Keratinocyte (primary cell): ENCODE measurements at regions not wholly inside any gene's neighbourhood (a gene's known extent, or its start where the extent isn't known, plus 50 kb on each side); places are given as distances from the start of the nearest gene placed in this dataset.

ENCODE experiments used
- DNase-seq: peaks from one replicate; pipeline ENCODE4 v3.0.0-alpha.2; 2011; ENCODE audit warnings: low read depth, missing footprints, low spot score
- FAIRE-seq: peaks from 2 replicates; lab custom pipeline; 2011; peaks lifted over from hg19 to GRCh38; lab: Jason Lieb, UNC
- H2AFZ ChIP-seq: 2 replicates; pipeline ENCODE4 v1.6.0; 2012; ENCODE audit warnings: low read length, control low read depth, inconsistent platforms; ENCODE audit not compliant: control insufficient read depth
- H3K27ac ChIP-seq: 2 replicates; pipeline ENCODE4 v1.5.1; 2011; ENCODE audit warnings: low read length; ENCODE audit not compliant: control insufficient read depth, insufficient read depth
- H3K27me3 ChIP-seq: 3 replicates; pipeline ENCODE4 v1.6.0; 2011; ENCODE audit warnings: low read length; ENCODE audit not compliant: control insufficient read depth, insufficient read depth; ENCODE audit errors: extremely low read depth
- H3K36me3 ChIP-seq, 2 experiments: 2 replicates in 1 of 2; 3 replicates in 1 of 2; pipeline ENCODE4 v1.5.1; 2011; ENCODE audit warnings: low read length in 2 of 2, mild to moderate bottlenecking in 1 of 2; ENCODE audit not compliant: control insufficient read depth in 2 of 2, insufficient read depth in 2 of 2; ENCODE audit errors: extremely low read depth in 1 of 2
- H3K4me1 ChIP-seq: 3 replicates; pipeline ENCODE4 v1.5.1; 2011; ENCODE audit warnings: low read length; ENCODE audit not compliant: control insufficient read depth, insufficient read depth; ENCODE audit errors: extremely low read depth
- H3K4me2 ChIP-seq: 3 replicates; pipeline ENCODE4 v1.6.0; 2011; ENCODE audit warnings: low read depth, low read length; ENCODE audit not compliant: control insufficient read depth, insufficient read depth; ENCODE audit errors: extremely low read depth
- H3K4me3 ChIP-seq, 3 experiments: fragments of 200-600 bp in 1 of 3; sonication (generic) in 1 of 3; 2 replicates in 2 of 3; 3 replicates in 1 of 3; pipeline ENCODE4 v1.5.1; 2011 to 2016; ENCODE audit warnings: low read length in 3 of 3, mild to moderate bottlenecking in 3 of 3, control low read depth in 2 of 3, inconsistent platforms in 1 of 3, low read depth in 1 of 3, mixed read lengths in 1 of 3, mixed run types in 1 of 3, moderate library complexity in 1 of 3; ENCODE audit not compliant: control insufficient read depth in 2 of 3, insufficient read depth in 2 of 3; ENCODE audit errors: extremely low read depth in 1 of 3
- H3K79me2 ChIP-seq: 2 replicates; pipeline ENCODE4 v1.6.0; 2012; ENCODE audit warnings: low read length; ENCODE audit not compliant: control insufficient read depth, insufficient read depth
- H3K9ac ChIP-seq: 3 replicates; pipeline ENCODE4 v1.6.0; 2011; ENCODE audit warnings: low read length; ENCODE audit not compliant: control insufficient read depth, insufficient read depth; ENCODE audit errors: extremely low read depth
- H3K9me1 ChIP-seq: 3 replicates; pipeline ENCODE4 v1.6.0; 2011; ENCODE audit warnings: low read length; ENCODE audit not compliant: control insufficient read depth, insufficient read depth; ENCODE audit errors: extremely low read depth
- H3K9me3 ChIP-seq: 2 replicates; pipeline ENCODE4 v1.5.1; 2012; ENCODE audit warnings: low read depth, low read length; ENCODE audit not compliant: control insufficient read depth
- H4K20me1 ChIP-seq: 3 replicates; pipeline ENCODE4 v1.6.0; 2011; ENCODE audit warnings: low read length; ENCODE audit not compliant: control insufficient read depth, insufficient read depth; ENCODE audit errors: extremely low read depth
- EZH2 ChIP-seq: IDR thresholded peaks from one replicate; pipeline ENCODE4 v1.6.1; 2012; ENCODE audit warnings: inconsistent platforms, mild to moderate bottlenecking, low read length, moderate library complexity
- dilution Hi-C: fragments of 300-500 bp; cut with MboI; formaldehyde crosslinking; loops from one replicate; pipeline ENCODE4 v1.7.0; 2020; ENCODE audit warnings: low sequenced_read_pairs; ENCODE audit not compliant: extremely low pct_ligation_motif_present
- TF ChIP-seq, protein P1 (sequence below), 3 experiments: IDR thresholded peaks in 1 of 3; conservative IDR thresholded peaks in 1 of 3; optimal IDR thresholded peaks in 1 of 3; 2 replicates in 2 of 3; 3 replicates in 1 of 3; pipeline versions ENCODE3 to v1.5.1; 2011; ENCODE audit warnings: low read length in 3 of 3, mild to moderate bottlenecking in 3 of 3, moderate library complexity in 2 of 3, control low read depth in 1 of 3, inconsistent platforms in 1 of 3; ENCODE audit not compliant: insufficient read depth in 2 of 3; ENCODE audit errors: extremely low read depth in 1 of 3

DNA sequence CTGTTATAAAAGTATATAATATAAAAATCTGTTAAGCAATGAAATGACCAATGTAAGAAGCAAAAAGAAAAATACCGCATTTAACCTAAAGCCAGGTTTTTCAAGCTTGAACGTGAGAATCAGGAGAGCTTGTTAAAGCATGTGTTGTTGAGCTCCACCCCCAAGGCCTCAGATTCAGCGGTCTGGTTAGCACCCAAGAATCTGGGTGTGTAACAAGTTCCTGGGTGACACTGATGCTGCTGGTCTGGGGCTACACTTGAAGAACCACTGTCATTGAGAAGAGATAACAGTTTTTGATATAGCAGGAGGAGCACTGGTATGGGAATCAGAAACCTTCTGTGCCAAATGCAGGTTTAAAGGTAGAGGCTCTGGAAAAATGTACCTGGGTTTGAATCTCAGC is 154.0 kb downstream of the ID4 start:
- no peak for DNase-seq
- H3K9me1 ChIP-seq: no peaks in the 10 kb centered on the region
- H3K4me2 ChIP-seq: no peak overlapping the region

DNA sequence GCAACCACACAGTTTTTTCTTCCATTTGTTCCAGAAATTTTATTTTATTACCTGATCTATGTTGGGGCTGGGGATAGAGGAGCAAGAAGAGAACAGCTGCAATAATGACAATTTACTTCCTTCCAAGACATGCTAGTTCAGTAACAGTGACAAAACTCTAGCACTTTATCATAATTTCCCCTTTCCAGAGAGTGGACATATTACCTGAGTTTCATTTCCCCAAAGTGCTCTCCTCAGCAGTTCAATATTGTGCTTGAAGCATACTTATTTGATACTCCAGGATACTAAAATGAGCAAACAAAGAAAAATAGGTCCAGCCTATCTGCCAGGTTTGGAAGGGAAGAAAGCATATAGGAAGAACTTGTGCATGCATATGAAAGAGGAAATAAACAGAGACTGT is 157.7 kb downstream of the ID4 start:
- H3K27ac ChIP-seq: no peak overlapping the region
- no peak overlapping the region for H3K4me3 ChIP-seq
- DNase-seq (no peak), FAIRE-seq (no peak)
- no peaks in the 10 kb centered on the region for H3K36me3 ChIP-seq
- no peaks in the 10 kb centered on the region for H3K9me1 ChIP-seq
- H3K9ac ChIP-seq: no peak overlapping the region
- no peak overlapping the region for H2AFZ ChIP-seq
- TF ChIP-seq, protein P1, sequence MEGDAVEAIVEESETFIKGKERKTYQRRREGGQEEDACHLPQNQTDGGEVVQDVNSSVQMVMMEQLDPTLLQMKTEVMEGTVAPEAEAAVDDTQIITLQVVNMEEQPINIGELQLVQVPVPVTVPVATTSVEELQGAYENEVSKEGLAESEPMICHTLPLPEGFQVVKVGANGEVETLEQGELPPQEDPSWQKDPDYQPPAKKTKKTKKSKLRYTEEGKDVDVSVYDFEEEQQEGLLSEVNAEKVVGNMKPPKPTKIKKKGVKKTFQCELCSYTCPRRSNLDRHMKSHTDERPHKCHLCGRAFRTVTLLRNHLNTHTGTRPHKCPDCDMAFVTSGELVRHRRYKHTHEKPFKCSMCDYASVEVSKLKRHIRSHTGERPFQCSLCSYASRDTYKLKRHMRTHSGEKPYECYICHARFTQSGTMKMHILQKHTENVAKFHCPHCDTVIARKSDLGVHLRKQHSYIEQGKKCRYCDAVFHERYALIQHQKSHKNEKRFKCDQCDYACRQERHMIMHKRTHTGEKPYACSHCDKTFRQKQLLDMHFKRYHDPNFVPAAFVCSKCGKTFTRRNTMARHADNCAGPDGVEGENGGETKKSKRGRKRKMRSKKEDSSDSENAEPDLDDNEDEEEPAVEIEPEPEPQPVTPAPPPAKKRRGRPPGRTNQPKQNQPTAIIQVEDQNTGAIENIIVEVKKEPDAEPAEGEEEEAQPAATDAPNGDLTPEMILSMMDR (optimal IDR thresholded peaks at IDR 0.05 in 1 of 3, IDR thresholded peaks at IDR 0.05 in 1 of 3, conservative IDR thresholded peaks at IDR 0.05 in 1 of 3; ENCODE audit: extremely low read depth in 1 of 3, insufficient read depth in 2 of 3, low read length in 3 of 3): no peak
- TF ChIP-seq EZH2: no peak
- no peaks in the 10 kb centered on the region for H3K9me3 ChIP-seq
- H3K4me1 ChIP-seq: no peaks in the 10 kb centered on the region
- H3K79me2 ChIP-seq: no peaks in the 10 kb centered on the region
- no peak overlapping the region for H3K4me2 ChIP-seq
- H4K20me1 ChIP-seq: no peaks in the 10 kb centered on the region
- H3K27me3 ChIP-seq: peaks cover 3% of the 10 kb centered on the region
- dilution Hi-C loops: no loop called here

More for the DNA sequence above, 154.0 kb downstream of the ID4 start:
- Histone ChIP-seq H4K20me1 (no peaks in the 10 kb centered on the region), H3K4me1 (no peaks in the 10 kb centered on the region), H3K36me3 (no peaks in the 10 kb centered on the region), H3K9me3 (no peaks in the 10 kb centered on the region), H3K9ac (no peak overlapping the region), H3K27ac (no peak overlapping the region), H3K79me2 (no peaks in the 10 kb centered on the region), H3K27me3 (peaks cover 3% of the 10 kb centered on the region), H2AFZ (no peak overlapping the region), H3K4me3 (no peak overlapping the region)
- FAIRE-seq: no peak
- dilution Hi-C loops: no loop called here
- TF ChIP-seq, protein P1 (optimal IDR thresholded peaks at IDR 0.05 in 1 of 3, IDR thresholded peaks at IDR 0.05 in 1 of 3, conservative IDR thresholded peaks at IDR 0.05 in 1 of 3; ENCODE audit: extremely low read depth in 1 of 3, insufficient read depth in 2 of 3, low read length in 3 of 3): no peak
- no peak for TF ChIP-seq EZH2
